B cell (primary cell): ENCODE measurements at regions not wholly inside any gene's neighbourhood (a gene's known extent, or its start where the extent isn't known, plus 50 kb on each side); places are given as distances from the start of the nearest gene placed in this dataset.

Experiments used
- ATAC-seq: fragments of 200-7000 bp; cut with Tn5 transposase; one replicate; pipeline ENCODE4 v1.10.0; 2021; ENCODE audit warnings: low read depth, mild to moderate bottlenecking, moderate number of reproducible peaks, moderate library complexity
- CTCF ChIA-PET: fragments of 350-600 bp; sonication (Branson Sonifier 250); formaldehyde crosslinking; loops from one replicate; lab custom pipeline; 2021; ENCODE audit warnings: antibody characterized with exemption, inconsistent platforms; lab: Charles Lee
- POLR2A ChIA-PET: fragments of 350-600 bp; sonication (Branson Sonifier 250); formaldehyde crosslinking; loops from one replicate; lab custom pipeline; 2021; ENCODE audit warnings: antibody characterized with exemption; lab: Charles Lee
- DNase-seq: peaks from one replicate; pipeline ENCODE4 v3.0.0; 2013
- H2AFZ ChIP-seq: 2 replicates; pipeline ENCODE4 v1.6.1; 2012; ENCODE audit warnings: mild to moderate bottlenecking, low read depth, low read length; ENCODE audit not compliant: insufficient read depth, poor library complexity, severe bottlenecking
- H3K27ac ChIP-seq, 2 donors: 1 replicate in 1 of 2; 2 replicates in 1 of 2; pipeline ENCODE4 v1.5.1; 2012 to 2013; ENCODE audit warnings: low read length in 2 of 2, mild to moderate bottlenecking in 2 of 2, moderate library complexity in 1 of 2
- H3K27me3 ChIP-seq, 4 experiments: fragments of 200-600 bp in 1 of 4; sonication (generic) in 1 of 4; replicated peaks in 1 of 4; 1 replicate in 2 of 4; 2 replicates in 2 of 4; pipeline versions ENCODE4 v1.6.1 to v1.7.0; 2013 to 2016; ENCODE audit warnings: low read length in 3 of 4, mild to moderate bottlenecking in 2 of 4, mixed read lengths in 1 of 4, moderate library complexity in 1 of 4; ENCODE audit not compliant: insufficient read depth in 4 of 4, control insufficient read depth in 3 of 4; ENCODE audit errors: control extremely low read depth in 1 of 4
- H3K36me3 ChIP-seq, 2 experiments: replicated peaks in 1 of 2; 1 replicate in 1 of 2; 2 replicates in 1 of 2; pipeline versions ENCODE4 v1.6.1 to v1.7.1; 2013; ENCODE audit warnings: low read length in 1 of 2; ENCODE audit not compliant: insufficient read depth in 2 of 2, control insufficient read depth in 1 of 2; ENCODE audit errors: control extremely low read depth in 1 of 2, extremely low read depth in 1 of 2
- H3K4me1 ChIP-seq, 2 donors: fragments of 200-600 bp in 1 of 2; sonication (generic) in 1 of 2; 1 replicate in 1 of 2; 2 replicates in 1 of 2; pipeline versions ENCODE4 v1.5.1 to v1.6.1; 2013 to 2017; ENCODE audit warnings: low read length in 2 of 2; ENCODE audit not compliant: control insufficient read depth in 2 of 2, insufficient read depth in 2 of 2
- H3K4me2 ChIP-seq: replicated peaks from 2 replicates; pipeline ENCODE3; 2012; ENCODE audit warnings: mild to moderate bottlenecking, low read depth, low read length; ENCODE audit not compliant: poor library complexity, severe bottlenecking
- H3K4me3 ChIP-seq, 5 experiments: fragments of 200-600 bp in 1 of 5; sonication (generic) in 1 of 5; 1 replicate in 3 of 5; 2 replicates in 2 of 5; pipeline versions ENCODE4 v1.5.1 to v1.7.0; 2011 to 2016; ENCODE audit warnings: low read length in 4 of 5, mild to moderate bottlenecking in 4 of 5, low read depth in 2 of 5, control low read depth in 1 of 5, moderate library complexity in 1 of 5; ENCODE audit not compliant: insufficient read depth in 1 of 5; ENCODE audit errors: control extremely low read depth in 1 of 5, extremely low read depth in 1 of 5
- H3K79me2 ChIP-seq: fragments of 200-600 bp; sonication (generic); one replicate; pipeline ENCODE4 v1.6.0; 2016; ENCODE audit warnings: low read length; ENCODE audit not compliant: control insufficient read depth, insufficient read depth
- H3K9ac ChIP-seq: fragments of 200-600 bp; sonication (generic); 2 replicates; pipeline ENCODE4 v1.6.1; 2017; ENCODE audit warnings: mild to moderate bottlenecking, low read length, moderate library complexity
- H3K9me3 ChIP-seq, 3 donors: one replicate each; pipeline versions ENCODE4 v1.6.1 to v1.7.1; 2013; ENCODE audit warnings: low read length in 2 of 3; ENCODE audit not compliant: control insufficient read depth in 2 of 3, insufficient read depth in 1 of 3; ENCODE audit errors: control extremely low read depth in 1 of 3
- H4K20me1 ChIP-seq: 2 replicates; pipeline ENCODE4 v1.6.0; 2012; ENCODE audit warnings: mild to moderate bottlenecking, low read length; ENCODE audit not compliant: insufficient read depth, control insufficient read depth, poor library complexity, severe bottlenecking
- H3K27ac Mint-ChIP-seq: one replicate; pipeline ENCODE4 v1.8.0; 2021; ENCODE audit warnings: mixed read lengths
- H3K27me3 Mint-ChIP-seq: one replicate; pipeline ENCODE4 v1.8.0; 2021; ENCODE audit warnings: mixed read lengths
- H3K4me1 Mint-ChIP-seq: one replicate; pipeline ENCODE4 v1.8.0; 2021; ENCODE audit warnings: mixed read lengths
- H3K4me3 Mint-ChIP-seq: one replicate; pipeline ENCODE4 v1.8.0; 2021; ENCODE audit warnings: mixed read lengths
- H3K9me3 Mint-ChIP-seq: one replicate; pipeline ENCODE4 v1.8.0; 2022; ENCODE audit warnings: mixed read lengths; ENCODE audit not compliant: insufficient read depth
- EZH2 ChIP-seq: IDR thresholded peaks from 2 replicates; pipeline ENCODE4 v1.6.1; 2012; ENCODE audit warnings: borderline replicate concordance, low read depth, mild to moderate bottlenecking, moderate library complexity, low read length; ENCODE audit not compliant: insufficient read depth, poor library complexity, severe bottlenecking
- WGBS: methylation state at CpG from one replicate; pipeline ENCODE4 v1.1.5; 2013; ENCODE audit warnings: missing lambda C conversion rate; ENCODE audit not compliant: insufficient coverage; 5-methylcytosine and 5-hydroxymethylcytosine counted together
- intact Hi-C: fragments of 100-400 bp; cut with micrococcal nuclease; formaldehyde crosslinking; loops from one replicate; pipeline ENCODE4 v1.10.0; 2022
- TF ChIP-seq, protein P1 (sequence below): fragments of 200-600 bp; IDR thresholded peaks from one replicate; pipeline ENCODE4 v1.8.0; 2022; ENCODE audit warnings: antibody characterized with exemption, mild to moderate bottlenecking

- CTCF ChIA-PET, result no interaction called here
- POLR2A ChIA-PET, result no interaction called here
- no peak for ATAC-seq
Measured at GRCh38 chr15:37260255-37260654, 159.9 kb upstream of the MEIS2 start.

DNA sequence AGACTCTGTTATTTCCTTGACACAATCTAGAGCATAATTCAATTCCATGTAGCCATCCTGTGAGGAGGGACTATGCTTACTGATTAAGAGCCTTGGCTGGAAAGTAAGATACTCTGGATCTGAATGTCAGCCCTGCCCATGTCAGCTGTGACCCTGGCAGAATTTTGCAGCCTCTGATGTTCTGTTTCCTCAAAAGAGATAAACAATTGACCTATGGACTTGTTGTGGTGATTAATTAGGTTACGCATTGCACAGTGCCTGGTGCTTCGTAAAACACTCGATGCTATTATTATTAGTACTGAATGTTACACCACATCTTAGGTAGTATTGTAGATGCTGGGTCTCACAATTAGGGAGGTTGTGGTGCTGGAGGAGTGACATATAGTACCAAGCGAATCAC, 161.3 kb upstream of the MEIS2 start:
- H3K9me3 Mint-ChIP-seq, result peaks cover 8% of the 10 kb centered on the region
- no peak overlapping the region for H3K4me3 ChIP-seq
- WGBS, result 93% methylated on average over 1 of the region's 4 CpGs

More at GRCh38 chr15:37260255-37260654, 159.9 kb upstream of the MEIS2 start:
- no peaks in the 10 kb centered on the region for H3K4me1 Mint-ChIP-seq
- H3K27me3 Mint-ChIP-seq, result no peaks in the 10 kb centered on the region
- no peak overlapping the region for H3K4me3 ChIP-seq
- peaks cover 10% of the 10 kb centered on the region for H3K9me3 Mint-ChIP-seq
- H3K4me2 ChIP-seq, result no peak overlapping the region
- H3K4me1 ChIP-seq, result no peaks in the 10 kb centered on the region
- no peak overlapping the region for H3K4me3 Mint-ChIP-seq
- no peak overlapping the region for H3K27ac ChIP-seq
- no peaks in the 10 kb centered on the region for H4K20me1 ChIP-seq
- H3K9me3 ChIP-seq, result no peaks in the 10 kb centered on the region
- H3K36me3 ChIP-seq, result no peaks in the 10 kb centered on the region
- H3K27me3 ChIP-seq, result no peaks in the 10 kb centered on the region
- intact Hi-C loops, result no loop called here
- H3K27ac Mint-ChIP-seq, result no peak overlapping the region
- H3K9ac ChIP-seq, result no peak overlapping the region
- no peaks in the 10 kb centered on the region for H3K79me2 ChIP-seq
- no peak overlapping the region for H2AFZ ChIP-seq
- DNase-seq, result no peak
- TF ChIP-seq, protein P1, sequence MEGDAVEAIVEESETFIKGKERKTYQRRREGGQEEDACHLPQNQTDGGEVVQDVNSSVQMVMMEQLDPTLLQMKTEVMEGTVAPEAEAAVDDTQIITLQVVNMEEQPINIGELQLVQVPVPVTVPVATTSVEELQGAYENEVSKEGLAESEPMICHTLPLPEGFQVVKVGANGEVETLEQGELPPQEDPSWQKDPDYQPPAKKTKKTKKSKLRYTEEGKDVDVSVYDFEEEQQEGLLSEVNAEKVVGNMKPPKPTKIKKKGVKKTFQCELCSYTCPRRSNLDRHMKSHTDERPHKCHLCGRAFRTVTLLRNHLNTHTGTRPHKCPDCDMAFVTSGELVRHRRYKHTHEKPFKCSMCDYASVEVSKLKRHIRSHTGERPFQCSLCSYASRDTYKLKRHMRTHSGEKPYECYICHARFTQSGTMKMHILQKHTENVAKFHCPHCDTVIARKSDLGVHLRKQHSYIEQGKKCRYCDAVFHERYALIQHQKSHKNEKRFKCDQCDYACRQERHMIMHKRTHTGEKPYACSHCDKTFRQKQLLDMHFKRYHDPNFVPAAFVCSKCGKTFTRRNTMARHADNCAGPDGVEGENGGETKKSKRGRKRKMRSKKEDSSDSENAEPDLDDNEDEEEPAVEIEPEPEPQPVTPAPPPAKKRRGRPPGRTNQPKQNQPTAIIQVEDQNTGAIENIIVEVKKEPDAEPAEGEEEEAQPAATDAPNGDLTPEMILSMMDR, result no peak
- no peak for TF ChIP-seq EZH2

More for the DNA sequence above, 161.3 kb upstream of the MEIS2 start:
- no peak for TF ChIP-seq EZH2
- TF ChIP-seq, protein P1, result no peak
- Histone ChIP-seq H3K4me2 (no peak overlapping the region), H3K79me2 (no peaks in the 10 kb centered on the region), H3K9me3 (no peaks in the 10 kb centered on the region), H3K27ac (no peak overlapping the region), H3K4me1 (no peaks in the 10 kb centered on the region), H3K36me3 (no peaks in the 10 kb centered on the region), H3K27me3 (no peaks in the 10 kb centered on the region), H3K9ac (no peak overlapping the region), H4K20me1 (no peaks in the 10 kb centered on the region), H2AFZ (no peak overlapping the region)
- ChIA-PET CTCF (no interaction called here), POLR2A (no interaction called here)
- Mint-ChIP-seq H3K27ac (no peak overlapping the region), H3K27me3 (no peaks in the 10 kb centered on the region), H3K4me3 (no peak overlapping the region), H3K4me1 (no peaks in the 10 kb centered on the region)
- intact Hi-C loops, result no loop called here
- DNase-seq, result no peak
- ATAC-seq, result no peak
